RWPE2 (cell line): ENCODE measurements at regions not wholly inside any gene's neighbourhood (a gene's known extent, or its start where the extent isn't known, plus 50 kb on each side); places are given as distances from the start of the nearest gene placed in this dataset.
"Not testable (repeated sequence)": the region's sequence is repeated elsewhere in the genome, so short reads cannot be mapped to it uniquely, and the experiment has no call there.

Experiments
- ATAC-seq: fragments of 200-7000 bp; cut with Tn5 transposase; 3 replicates; pipeline ENCODE4 v1.9.1; 2021; ENCODE audit warnings: low read depth
- DNase-seq: peaks from one replicate; pipeline ENCODE4 v3.0.0-alpha.2; 2020; ENCODE audit warnings: low spot score
- H3K27ac ChIP-seq: fragments of 450-650 bp; 2 replicates; pipeline ENCODE4 v1.5.1; 2017; ENCODE audit warnings: mild to moderate bottlenecking; ENCODE audit not compliant: poor library complexity, severe bottlenecking
- H3K27me3 ChIP-seq: fragments of 250-450 bp; sonication (Bioruptor Pico); 2 replicates; pipeline ENCODE4 v1.5.1; 2021; ENCODE audit warnings: mild to moderate bottlenecking, moderate library complexity; ENCODE audit not compliant: insufficient read depth, poor library complexity, severe bottlenecking
- H3K36me3 ChIP-seq: fragments of 250-450 bp; sonication (Bioruptor Pico); 2 replicates; pipeline ENCODE4 v1.5.1; 2020; ENCODE audit warnings: low read depth, mild to moderate bottlenecking, moderate library complexity
- H3K4me1 ChIP-seq: fragments of 250-450 bp; sonication (Bioruptor Pico); 2 replicates; pipeline ENCODE4 v1.5.1; 2021; ENCODE audit warnings: mild to moderate bottlenecking, moderate library complexity; ENCODE audit not compliant: insufficient read depth, poor library complexity, severe bottlenecking
- H3K4me3 ChIP-seq: fragments of 250-450 bp; sonication (Bioruptor Pico); 2 replicates; pipeline ENCODE4 v1.5.1; 2021; ENCODE audit warnings: mild to moderate bottlenecking, moderate library complexity; ENCODE audit not compliant: severe bottlenecking
- H3K9me3 ChIP-seq: fragments of 250-450 bp; sonication (Bioruptor Pico); 2 replicates; pipeline ENCODE4 v1.5.1; 2021; ENCODE audit warnings: mild to moderate bottlenecking, moderate library complexity; ENCODE audit not compliant: severe bottlenecking
- TF ChIP-seq, protein P1 (sequence below): fragments of 450-650 bp; IDR thresholded peaks from one replicate; pipeline ENCODE4 v1.5.1; 2017; ENCODE audit warnings: mild to moderate bottlenecking, moderate library complexity; ENCODE audit not compliant: poor library complexity, severe bottlenecking

DNA sequence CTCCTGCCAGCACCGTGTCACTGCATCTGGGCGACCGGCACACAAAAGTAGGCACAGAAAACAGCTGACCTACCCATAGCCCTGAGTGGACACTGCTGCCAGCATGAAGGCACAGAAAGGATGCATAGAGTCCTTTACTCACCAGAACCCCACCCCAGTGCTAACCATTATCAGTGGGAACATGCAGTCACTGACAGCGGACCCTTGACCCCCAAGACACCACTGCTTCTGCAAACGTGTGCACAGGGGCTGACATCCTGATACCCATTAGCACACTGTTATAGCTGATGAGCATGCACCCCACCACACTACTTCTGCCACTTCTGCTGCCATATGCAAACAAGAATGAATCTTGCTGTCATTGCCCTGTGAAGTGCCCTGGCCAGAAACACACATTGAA is 953.0 kb upstream of the NCAM2 start:
- H3K27me3 ChIP-seq, result no peaks in the 10 kb centered on the region
- no peaks in the 10 kb centered on the region for H3K9me3 ChIP-seq
- no peak overlapping the region for H3K27ac ChIP-seq
- no peak for DNase-seq
- H3K36me3 ChIP-seq, result no peaks in the 10 kb centered on the region
- no peaks in the 10 kb centered on the region for H3K4me1 ChIP-seq
- H3K4me3 ChIP-seq, result no peak overlapping the region
- TF ChIP-seq, protein P1, sequence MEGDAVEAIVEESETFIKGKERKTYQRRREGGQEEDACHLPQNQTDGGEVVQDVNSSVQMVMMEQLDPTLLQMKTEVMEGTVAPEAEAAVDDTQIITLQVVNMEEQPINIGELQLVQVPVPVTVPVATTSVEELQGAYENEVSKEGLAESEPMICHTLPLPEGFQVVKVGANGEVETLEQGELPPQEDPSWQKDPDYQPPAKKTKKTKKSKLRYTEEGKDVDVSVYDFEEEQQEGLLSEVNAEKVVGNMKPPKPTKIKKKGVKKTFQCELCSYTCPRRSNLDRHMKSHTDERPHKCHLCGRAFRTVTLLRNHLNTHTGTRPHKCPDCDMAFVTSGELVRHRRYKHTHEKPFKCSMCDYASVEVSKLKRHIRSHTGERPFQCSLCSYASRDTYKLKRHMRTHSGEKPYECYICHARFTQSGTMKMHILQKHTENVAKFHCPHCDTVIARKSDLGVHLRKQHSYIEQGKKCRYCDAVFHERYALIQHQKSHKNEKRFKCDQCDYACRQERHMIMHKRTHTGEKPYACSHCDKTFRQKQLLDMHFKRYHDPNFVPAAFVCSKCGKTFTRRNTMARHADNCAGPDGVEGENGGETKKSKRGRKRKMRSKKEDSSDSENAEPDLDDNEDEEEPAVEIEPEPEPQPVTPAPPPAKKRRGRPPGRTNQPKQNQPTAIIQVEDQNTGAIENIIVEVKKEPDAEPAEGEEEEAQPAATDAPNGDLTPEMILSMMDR, result no peak
- ATAC-seq, result no peak

DNA sequence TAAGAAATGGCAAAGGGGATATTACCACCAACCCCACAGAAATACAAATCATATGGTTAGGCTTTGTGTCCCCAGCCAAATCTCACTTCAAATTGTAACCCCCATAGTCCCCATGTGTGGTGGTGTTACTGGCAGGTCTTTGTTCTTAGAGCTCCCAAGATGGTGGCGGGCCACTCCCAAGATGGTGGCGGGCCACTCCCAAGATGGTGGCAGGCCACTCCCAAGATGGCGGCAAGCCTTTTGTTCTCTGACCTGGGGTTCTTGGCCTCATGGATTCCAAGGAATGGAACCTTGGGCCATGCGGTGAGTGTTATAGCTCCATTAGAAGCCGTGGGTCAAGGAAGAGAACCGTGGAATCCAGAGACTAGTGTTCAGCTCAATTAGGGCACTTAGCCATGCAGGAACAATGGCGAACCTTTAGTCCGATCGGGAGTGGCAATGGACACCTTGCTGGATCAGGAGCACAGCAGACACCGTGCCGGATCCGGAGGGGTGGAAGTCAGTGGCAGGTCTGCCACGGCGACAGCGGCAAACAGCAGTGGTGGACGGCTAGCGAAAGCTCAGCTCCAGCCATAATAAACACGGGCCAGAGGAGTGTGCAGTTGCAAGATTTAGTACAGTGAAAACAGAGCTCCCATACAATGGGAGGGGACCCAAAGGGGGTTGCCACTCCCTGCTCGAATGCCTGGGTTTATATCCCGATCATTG is 949.9 kb upstream of the NCAM2 start:
- not testable (repeated sequence) for H3K27ac ChIP-seq, DNase-seq, H3K36me3 ChIP-seq, H3K9me3 ChIP-seq, H3K27me3 ChIP-seq, H3K4me3 ChIP-seq, H3K4me1 ChIP-seq, ATAC-seq

DNA sequence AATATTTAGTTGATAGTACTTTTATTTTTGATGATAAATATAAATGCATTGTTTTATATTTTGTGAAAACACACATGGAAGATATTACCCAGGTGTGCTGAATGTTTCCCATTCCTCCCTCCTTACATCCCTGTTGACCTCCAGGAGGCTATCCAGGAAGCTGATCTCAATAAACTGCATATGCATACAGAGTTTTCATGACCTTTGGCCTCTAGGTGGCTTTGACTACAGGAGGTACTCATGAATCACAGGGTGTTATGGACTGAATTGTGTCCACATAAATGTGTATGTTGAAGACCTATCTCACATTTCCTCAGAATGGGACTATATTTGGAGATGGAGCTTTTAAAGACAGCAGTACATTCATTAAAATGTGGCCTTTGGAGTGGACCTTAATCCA is 914.9 kb upstream of the NCAM2 start:
- H3K27me3 ChIP-seq, result no peaks in the 10 kb centered on the region
- H3K4me1 ChIP-seq, result no peaks in the 10 kb centered on the region
- H3K9me3 ChIP-seq, result no peaks in the 10 kb centered on the region
- DNase-seq (no peak), ATAC-seq (no peak)
- no peaks in the 10 kb centered on the region for H3K36me3 ChIP-seq
- TF ChIP-seq, protein P1, result no peak
- no peak overlapping the region for H3K4me3 ChIP-seq
- H3K27ac ChIP-seq, result no peak overlapping the region

DNA sequence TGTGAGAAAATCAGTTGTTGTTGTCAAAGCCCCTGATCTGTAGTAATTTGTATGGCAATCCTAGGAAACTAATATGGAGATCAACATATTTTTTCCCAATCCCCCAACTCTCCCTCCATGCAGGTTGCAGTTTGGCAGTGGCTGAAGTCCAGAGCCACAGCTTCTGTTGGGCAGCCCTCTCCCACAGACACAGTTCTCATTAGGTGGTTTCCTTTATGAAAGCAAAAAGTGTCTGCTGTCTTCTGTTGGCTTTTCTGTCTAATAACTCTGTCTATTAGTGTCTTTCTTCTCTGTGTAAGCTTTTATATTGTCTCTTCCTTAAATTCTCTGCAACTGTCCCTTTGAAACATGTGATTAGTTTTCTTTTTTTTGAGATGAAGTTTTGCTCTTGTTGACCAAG is 914.3 kb upstream of the NCAM2 start:
- no peak for ATAC-seq

DNA sequence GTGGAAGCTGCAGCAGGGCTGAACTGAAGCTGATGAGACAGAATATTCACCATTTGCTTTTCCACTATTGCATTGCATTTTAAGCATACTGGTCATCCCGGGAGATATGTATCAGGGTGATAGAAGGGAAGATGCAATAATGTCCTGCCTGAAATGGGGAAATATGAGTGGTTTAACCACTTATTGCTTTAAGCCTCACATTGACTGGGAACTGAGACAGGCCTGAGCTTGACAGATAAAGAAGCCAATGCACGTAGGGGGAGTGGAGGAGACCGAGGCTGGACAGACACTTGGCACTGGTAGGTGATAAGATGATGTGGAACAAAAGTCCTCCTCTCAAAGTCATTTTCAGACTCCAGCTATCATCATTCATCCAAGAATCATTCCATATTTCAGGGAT is 911.7 kb upstream of the NCAM2 start:
- DNase-seq (no peak), ATAC-seq (no peak)
- H3K27me3 ChIP-seq, result no peaks in the 10 kb centered on the region
- no peak overlapping the region for H3K27ac ChIP-seq
- H3K9me3 ChIP-seq, result no peaks in the 10 kb centered on the region
- no peaks in the 10 kb centered on the region for H3K36me3 ChIP-seq
- no peaks in the 10 kb centered on the region for H3K4me1 ChIP-seq
- TF ChIP-seq, protein P1, result no peak
- H3K4me3 ChIP-seq, result no peak overlapping the region

More for the DNA sequence above, 914.3 kb upstream of the NCAM2 start:
- H3K9me3 ChIP-seq, result no peaks in the 10 kb centered on the region
- no peak overlapping the region for H3K4me3 ChIP-seq
- no peaks in the 10 kb centered on the region for H3K4me1 ChIP-seq
- no peaks in the 10 kb centered on the region for H3K27me3 ChIP-seq
- H3K36me3 ChIP-seq, result no peaks in the 10 kb centered on the region
- TF ChIP-seq, protein P1, result no peak
- DNase-seq, result no peak
- H3K27ac ChIP-seq, result no peak overlapping the region
